ENCODE measurements at regions not wholly inside any gene's neighbourhood (a gene's known extent, or its start where the extent isn't known, plus 50 kb on each side); places are given as distances from the start of the nearest gene placed in this dataset.
"Not testable (repeated sequence)": the region's sequence is repeated elsewhere in the genome, so short reads cannot be mapped to it uniquely, and the experiment has no call there.

- not testable (repeated sequence) for DNase-seq
Observed at GRCh38 chr17:65301882-65302281, 164.7 kb downstream of the RGS9 start.

GRCh38 chr17:65301184-65301583, 164.0 kb downstream of the RGS9 start:
- DNase-seq = no peak

GRCh38 chr17:65297916-65298315, 160.7 kb downstream of the RGS9 start:
- no peak for DNase-seq

GRCh38 chr17:65297384-65297783, 160.2 kb downstream of the RGS9 start:
- DNase-seq = peak; percentile 12

- peak; percentile 79 for DNase-seq
Observed at GRCh38 chr17:65294181-65294719, 157.1 kb downstream of the RGS9 start.

GRCh38 chr17:65293584-65294180, 156.5 kb downstream of the RGS9 start:
- DNase-seq = no peak

- no peak for DNase-seq
Observed at GRCh38 chr17:65292430-65292829, 155.3 kb downstream of the RGS9 start.

- DNase-seq = not testable (repeated sequence)
Observed at GRCh38 chr17:65291301-65291700, 154.1 kb downstream of the RGS9 start.

- no peak for DNase-seq
Observed at GRCh38 chr17:65290616-65291015, 153.4 kb downstream of the RGS9 start.

- DNase-seq = no peak
Observed at GRCh38 chr17:65290056-65290455, 152.9 kb downstream of the RGS9 start.

GRCh38 chr17:65287040-65287439, 149.9 kb downstream of the RGS9 start:
- DNase-seq = no peak

- no peak for DNase-seq
Observed at GRCh38 chr17:65283704-65284103, 146.5 kb downstream of the RGS9 start.

- DNase-seq = no peak
Observed at GRCh38 chr17:65279456-65279855, 142.3 kb downstream of the RGS9 start.

GRCh38 chr17:65278820-65279184, 141.6 kb downstream of the RGS9 start:
- no peak for DNase-seq

GRCh38 chr17:65278050-65278819, 141.1 kb downstream of the RGS9 start:
- DNase-seq = peak; percentile 69

- DNase-seq = no peak
Observed at GRCh38 chr17:65277576-65277975, 140.4 kb downstream of the RGS9 start.
